KMS-11 (cell line): ENCODE measurements at regions not wholly inside any gene's neighbourhood (a gene's known extent, or its start where the extent isn't known, plus 50 kb on each side); places are given as distances from the start of the nearest gene placed in this dataset.

Experiments used
- H2AFZ ChIP-seq: fragments of 200-600 bp; sonication (generic); 2 replicates; pipeline ENCODE4 v1.6.1; 2016; ENCODE audit warnings: antibody characterized with exemption, mixed run types, low read depth
- H3K27ac ChIP-seq: fragments of 200-600 bp; sonication (generic); 2 replicates; pipeline ENCODE4 v1.6.1; 2016; ENCODE audit warnings: mild to moderate bottlenecking, mixed run types
- H3K27me3 ChIP-seq: fragments of 200-600 bp; sonication (generic); 2 replicates; pipeline ENCODE4 v1.6.1; 2017; ENCODE audit warnings: mild to moderate bottlenecking, low read depth, mixed run types, moderate library complexity; ENCODE audit not compliant: insufficient read depth
- H3K36me3 ChIP-seq: fragments of 200-600 bp; sonication (generic); 2 replicates; pipeline ENCODE4 v1.6.1; 2017; ENCODE audit warnings: mild to moderate bottlenecking, mixed run types; ENCODE audit not compliant: insufficient read depth
- H3K4me1 ChIP-seq: fragments of 200-600 bp; sonication (generic); 2 replicates; pipeline ENCODE4 v1.6.1; 2016; ENCODE audit warnings: mild to moderate bottlenecking, low read depth, mixed run types; ENCODE audit not compliant: poor library complexity, severe bottlenecking
- H3K4me2 ChIP-seq: fragments of 200-600 bp; sonication (generic); 2 replicates; pipeline ENCODE4 v1.7.0; 2016; ENCODE audit warnings: mild to moderate bottlenecking, mixed run types
- H3K4me3 ChIP-seq: fragments of 200-600 bp; sonication (generic); IDR thresholded peaks from 2 replicates; pipeline ENCODE4 v1.6.1; 2017; ENCODE audit warnings: low read depth, low read length, mixed read lengths; ENCODE audit not compliant: insufficient read depth
- H3K79me2 ChIP-seq: fragments of 200-600 bp; sonication (generic); 2 replicates; pipeline ENCODE4 v1.6.1; 2016; ENCODE audit warnings: low read depth, mixed run types; ENCODE audit not compliant: insufficient read depth
- H3K9ac ChIP-seq: fragments of 200-600 bp; sonication (generic); 2 replicates; pipeline ENCODE4 v1.6.1; 2016; ENCODE audit warnings: mild to moderate bottlenecking, mixed run types
- H4K20me1 ChIP-seq: fragments of 200-600 bp; sonication (generic); 2 replicates; pipeline ENCODE4 v1.6.1; 2016; ENCODE audit warnings: mild to moderate bottlenecking, mixed run types; ENCODE audit not compliant: insufficient read depth
- CTCF ChIP-seq: fragments of 200-600 bp; sonication (generic); conservative IDR thresholded peaks from 2 replicates; pipeline ENCODE4 v1.6.1; 2017; ENCODE audit warnings: low read depth, mild to moderate bottlenecking, antibody characterized with exemption, low read length, moderate library complexity, mixed read lengths

DNA sequence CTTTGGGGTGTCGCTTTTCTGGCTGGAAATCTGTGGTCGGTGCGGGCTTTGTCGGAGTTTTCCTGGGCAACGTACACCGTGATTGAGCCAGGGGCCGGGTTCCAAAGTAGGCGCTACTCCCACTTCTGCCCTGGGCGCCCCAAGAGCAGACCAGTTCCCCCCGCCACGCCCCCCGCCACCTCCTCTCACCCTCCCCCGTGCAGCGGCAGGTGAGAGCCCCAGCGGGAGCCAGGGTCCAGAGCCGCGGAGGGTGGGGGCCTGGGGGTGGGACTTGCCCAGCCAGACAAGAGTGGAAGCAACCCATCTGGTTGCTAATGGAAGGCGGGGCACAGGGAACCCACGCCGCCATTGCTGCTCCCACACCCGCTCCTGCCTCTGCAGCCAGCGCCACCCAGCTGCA, 2195.9 kb downstream of the PCDH9 start:
- Histone ChIP-seq H3K27ac (no peak overlapping the region), H3K9ac (no peak overlapping the region), H3K4me1 (no peaks in the 10 kb centered on the region), H3K4me3 (no peak overlapping the region), H4K20me1 (no peaks in the 10 kb centered on the region), H3K27me3 (no peaks in the 10 kb centered on the region), H3K36me3 (no peaks in the 10 kb centered on the region), H3K4me2 (no peak overlapping the region), H2AFZ (no peak overlapping the region), H3K79me2 (no peaks in the 10 kb centered on the region)
- no peak for TF ChIP-seq CTCF

DNA sequence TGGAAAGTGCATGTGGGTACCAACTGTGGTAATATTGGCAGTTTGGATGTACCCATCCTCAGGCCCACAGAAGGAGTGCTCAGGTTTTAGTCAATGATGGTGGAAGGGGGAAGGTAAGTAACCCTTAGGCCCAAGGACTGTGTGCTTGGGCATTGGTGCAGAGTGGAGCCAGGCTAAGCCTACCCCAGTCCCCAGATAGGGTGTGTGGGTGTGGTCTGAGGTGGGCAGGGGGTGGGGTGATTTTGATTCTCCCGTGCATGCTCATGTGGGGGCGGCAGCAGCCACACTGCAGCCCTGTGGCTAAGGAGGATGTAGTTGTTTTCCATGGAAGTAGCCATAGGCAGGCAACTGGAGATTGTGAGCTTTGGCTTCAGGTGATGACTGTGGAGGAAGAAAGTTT, 2197.3 kb downstream of the PCDH9 start:
- no peak for TF ChIP-seq CTCF
- H3K27me3 ChIP-seq, result no peaks in the 10 kb centered on the region
- H3K79me2 ChIP-seq, result no peaks in the 10 kb centered on the region
- H3K36me3 ChIP-seq, result no peaks in the 10 kb centered on the region
- no peak overlapping the region for H3K4me3 ChIP-seq
- no peak overlapping the region for H3K27ac ChIP-seq
- H3K4me2 ChIP-seq, result no peak overlapping the region
- no peak overlapping the region for H2AFZ ChIP-seq
- H4K20me1 ChIP-seq, result no peaks in the 10 kb centered on the region
- no peak overlapping the region for H3K9ac ChIP-seq
- no peaks in the 10 kb centered on the region for H3K4me1 ChIP-seq

DNA sequence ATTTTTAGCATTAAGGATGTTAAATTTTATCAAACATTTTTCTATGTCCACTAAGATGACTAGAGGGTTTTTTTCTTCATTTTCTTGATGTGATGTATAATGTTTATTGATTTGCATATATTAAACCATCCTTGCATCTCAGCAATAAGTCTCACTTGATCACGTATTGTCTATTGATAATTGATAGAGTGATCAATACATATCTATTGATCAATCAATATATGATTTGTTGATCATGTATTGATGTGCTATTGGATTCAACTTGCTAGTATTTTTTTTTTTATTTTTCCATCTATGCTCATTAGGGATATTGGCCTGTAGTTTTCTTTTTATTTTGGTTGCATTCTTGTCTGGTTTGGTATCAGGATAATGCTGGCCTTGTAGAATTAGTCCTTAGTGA, 2202.0 kb downstream of the PCDH9 start:
- no peak overlapping the region for H3K4me2 ChIP-seq
- H3K4me1 ChIP-seq, result no peaks in the 10 kb centered on the region
- no peaks in the 10 kb centered on the region for H4K20me1 ChIP-seq
- TF ChIP-seq CTCF, result no peak
- no peaks in the 10 kb centered on the region for H3K27me3 ChIP-seq
- H2AFZ ChIP-seq, result no peak overlapping the region
- H3K4me3 ChIP-seq, result no peak overlapping the region
- no peaks in the 10 kb centered on the region for H3K79me2 ChIP-seq
- H3K27ac ChIP-seq, result no peak overlapping the region
- no peak overlapping the region for H3K9ac ChIP-seq
- H3K36me3 ChIP-seq, result no peaks in the 10 kb centered on the region

DNA sequence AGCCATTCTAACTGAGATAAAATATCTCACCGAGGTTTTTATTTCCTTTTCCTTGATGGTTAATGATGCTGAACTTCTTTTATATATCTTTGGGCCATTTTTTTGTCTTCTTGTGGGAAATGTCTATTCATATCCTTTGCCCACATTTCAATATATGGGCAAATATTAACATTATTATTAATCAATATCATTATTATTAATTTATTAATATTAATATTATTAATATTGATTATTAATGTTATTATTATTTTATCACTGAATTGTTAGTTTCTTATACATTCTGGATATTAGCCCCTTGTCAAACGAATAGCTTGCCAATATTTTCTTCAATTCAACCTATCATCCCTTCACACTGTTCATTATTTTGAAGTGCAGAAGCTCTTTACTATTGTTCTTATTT, 2203.6 kb downstream of the PCDH9 start:
- no peaks in the 10 kb centered on the region for H3K4me1 ChIP-seq
- no peak overlapping the region for H2AFZ ChIP-seq
- no peaks in the 10 kb centered on the region for H3K27me3 ChIP-seq
- H3K4me3 ChIP-seq, result no peak overlapping the region
- H3K27ac ChIP-seq, result no peak overlapping the region
- no peaks in the 10 kb centered on the region for H3K36me3 ChIP-seq
- no peak overlapping the region for H3K4me2 ChIP-seq
- H4K20me1 ChIP-seq, result no peaks in the 10 kb centered on the region
- TF ChIP-seq CTCF, result no peak
- no peak overlapping the region for H3K9ac ChIP-seq
- no peaks in the 10 kb centered on the region for H3K79me2 ChIP-seq

- no peaks in the 10 kb centered on the region for H3K4me1 ChIP-seq
- H3K36me3 ChIP-seq, result no peaks in the 10 kb centered on the region
- TF ChIP-seq CTCF, result no peak
- H4K20me1 ChIP-seq, result no peaks in the 10 kb centered on the region
- no peak overlapping the region for H3K4me3 ChIP-seq
- H2AFZ ChIP-seq, result no peak overlapping the region
- no peaks in the 10 kb centered on the region for H3K27me3 ChIP-seq
- no peak overlapping the region for H3K9ac ChIP-seq
- no peak overlapping the region for H3K27ac ChIP-seq
- H3K4me2 ChIP-seq, result no peak overlapping the region
- H3K79me2 ChIP-seq, result no peaks in the 10 kb centered on the region
These were observed 2218.8 kb downstream of the PCDH9 start for GRCh38 chr13:65011378-65011777.
